ENCODE measurements at regions not wholly inside any gene's neighbourhood (a gene's known extent, or its start where the extent isn't known, plus 50 kb on each side); places are given as distances from the start of the nearest gene placed in this dataset.

GRCh38 chr4:46667790-46668189, 241.3 kb downstream of the COX7B2 start:
- H4K20me1 ChIP-seq (replicated peaks; ENCODE audit: insufficient read depth) = no peaks in the 10 kb centered on the region
- Mint-ChIP-seq H3K4me3 (no peak overlapping the region), H3K36me3 (ENCODE audit: low read depth) (peaks cover 10% of the 10 kb centered on the region; the same call in 2 of the 3 replicates), H3K4me1 (no peaks in the 10 kb centered on the region), H3K27me3 (ENCODE audit: insufficient read depth, low read depth, poor library complexity) (no peaks in the 10 kb centered on the region), H3K27ac (no peak overlapping the region), H3K9me3 (peaks cover 80% of the 10 kb centered on the region)
- H3K9me2 ChIP-seq (ENCODE audit: insufficient read depth) = no peaks in the 10 kb centered on the region; the same call in 1 of the 2 replicates
- no peaks in the 10 kb centered on the region for H3K27me3 ChIP-seq (ENCODE audit: insufficient read depth)
- DNase-seq (ENCODE audit: low spot score) (no peak), ATAC-seq (no peak)
- H2AFZ ChIP-seq = no peak overlapping the region
- no peaks in the 10 kb centered on the region for H3K4me1 ChIP-seq (ENCODE audit: insufficient read depth)
- H3F3A ChIP-seq (replicated peaks; ENCODE audit: low read depth) = no peaks in the 10 kb centered on the region
- H3K27ac ChIP-seq (ENCODE audit: low read depth) = no peak overlapping the region
- TF ChIP-seq STAT1 (IDR thresholded peaks at IDR 0.05; ENCODE audit: unreplicated experiment) = no peak
- no peak for TF ChIP-seq CREB1 (CRISPR knock-in tag; IDR thresholded peaks at IDR 0.05; ENCODE audit: low read depth)
- TF ChIP-seq CTCF (conservative IDR thresholded peaks at IDR 0.05; ENCODE audit: low read depth in 2 of 2) = no peak
- no peak for TF ChIP-seq EZH2phosphoT487 (IDR thresholded peaks at IDR 0.05; ENCODE audit: unreplicated experiment)
- TF ChIP-seq JUNB (IDR thresholded peaks at IDR 0.05; ENCODE audit: unreplicated experiment) = no peak
- no peak for TF ChIP-seq ZNF462 (CRISPR knock-in tag; IDR thresholded peaks at IDR 0.05)
- no peak for TF ChIP-seq EZH2 (IDR thresholded peaks at IDR 0.05; ENCODE audit: low read depth, unreplicated experiment)
- no peak for TF ChIP-seq ETS1 (IDR thresholded peaks at IDR 0.05)
- no peak for TF ChIP-seq NANOG (IDR thresholded peaks at IDR 0.05; ENCODE audit: borderline replicate concordance)
- TF ChIP-seq REST (IDR thresholded peaks at IDR 0.05; ENCODE audit: unreplicated experiment) = no peak
- TF ChIP-seq ZNF114 (CRISPR knock-in tag; IDR thresholded peaks at IDR 0.05) = no peak
- TF ChIP-seq POLR2AphosphoS5 (IDR thresholded peaks at IDR 0.05; ENCODE audit: low read depth) = no peak
- no peak for TF ChIP-seq ZNF331 (CRISPR knock-in tag; IDR thresholded peaks at IDR 0.05; ENCODE audit: low read depth)
- H3K4me3 ChIP-seq = no peak overlapping the region
- no peaks in the 10 kb centered on the region for H3K79me2 ChIP-seq (replicated peaks; ENCODE audit: insufficient read depth)
- no peaks in the 10 kb centered on the region for H3K36me3 ChIP-seq (ENCODE audit: insufficient read depth)
- no peak overlapping the region for H3K4me2 ChIP-seq
